ENCODE measurements at regions not wholly inside any gene's neighbourhood (a gene's known extent, or its start where the extent isn't known, plus 50 kb on each side); places are given as distances from the start of the nearest gene placed in this dataset.
"Not testable (repeated sequence)": the region's sequence is repeated elsewhere in the genome, so short reads cannot be mapped to it uniquely, and the experiment has no call there.

- DNase-seq = no peak
Measured at GRCh38 chr3:94414418-94414817, 351.6 kb downstream of the NSUN3 start.

- no peak for DNase-seq
Measured at GRCh38 chr3:94416768-94417167, 353.9 kb downstream of the NSUN3 start.

GRCh38 chr3:94417963-94418455 is 355.1 kb downstream of the NSUN3 start:
- no peak for DNase-seq

GRCh38 chr3:94420931-94421330 is 358.1 kb downstream of the NSUN3 start:
- no peak for DNase-seq

GRCh38 chr3:94423578-94423977 is 360.7 kb downstream of the NSUN3 start:
- no peak for DNase-seq

GRCh38 chr3:94429517-94429916 is 366.7 kb downstream of the NSUN3 start:
- DNase-seq = no peak

GRCh38 chr3:94431876-94432570 is 369.2 kb downstream of the NSUN3 start:
- no peak for DNase-seq

- DNase-seq = no peak
Measured at GRCh38 chr3:94433811-94434210, 370.9 kb downstream of the NSUN3 start.

GRCh38 chr3:94440767-94441493 is 378.1 kb downstream of the NSUN3 start:
- DNase-seq = no peak

- DNase-seq = no peak
Measured at GRCh38 chr3:94441494-94441847, 378.6 kb downstream of the NSUN3 start.

GRCh38 chr3:94453864-94454263 is 391.0 kb downstream of the NSUN3 start:
- no peak for DNase-seq

GRCh38 chr3:94459167-94459566 is 396.3 kb downstream of the NSUN3 start:
- DNase-seq = no peak

GRCh38 chr3:94460931-94461330 is 398.1 kb downstream of the NSUN3 start:
- DNase-seq = no peak

- no peak for DNase-seq
Measured at GRCh38 chr3:94462931-94463330, 400.1 kb downstream of the NSUN3 start.

- no peak for DNase-seq
Measured at GRCh38 chr3:94472511-94472910, 409.6 kb downstream of the NSUN3 start.

- no peak for DNase-seq
Measured at GRCh38 chr3:94481226-94481898, 418.5 kb downstream of the NSUN3 start.

- no peak for DNase-seq
Measured at GRCh38 chr3:94482686-94483085, 419.8 kb downstream of the NSUN3 start.

- no peak for DNase-seq
Measured at GRCh38 chr3:94483403-94483802, 420.5 kb downstream of the NSUN3 start.

- no peak for DNase-seq
Measured at GRCh38 chr3:94494992-94495391, 432.1 kb downstream of the NSUN3 start.

GRCh38 chr3:94500146-94500545 is 437.3 kb downstream of the NSUN3 start:
- no peak for DNase-seq

GRCh38 chr3:94507354-94507753 is 444.5 kb downstream of the NSUN3 start:
- DNase-seq = not testable (repeated sequence)

GRCh38 chr3:94512876-94513275 is 450.0 kb downstream of the NSUN3 start:
- no peak for DNase-seq

- no peak for DNase-seq
Measured at GRCh38 chr3:94513600-94513999, 450.7 kb downstream of the NSUN3 start.

- no peak for DNase-seq
Measured at GRCh38 chr3:94515983-94516382, 453.1 kb downstream of the NSUN3 start.
